Astrocyte of the spinal cord (primary cell): ENCODE measurements at regions not wholly inside any gene's neighbourhood (a gene's known extent, or its start where the extent isn't known, plus 50 kb on each side); places are given as distances from the start of the nearest gene placed in this dataset.
"Not testable (repeated sequence)": the region's sequence is repeated elsewhere in the genome, so short reads cannot be mapped to it uniquely, and the experiment has no call there.

ENCODE experiments used
- DNase-seq: peaks from one replicate; pipeline ENCODE4 v3.0.0; 2011; ENCODE audit warnings: low read depth, low spot score
- H3K4me3 ChIP-seq: 2 replicates; pipeline ENCODE4 v1.5.1; 2011; ENCODE audit warnings: low read depth, mild to moderate bottlenecking, low read length, moderate library complexity
- in situ Hi-C: cut with HindIII; loops from 2 replicates; pipeline ENCODE4 v1.10.0; 2017; ENCODE audit warnings: low sequenced_read_pairs
- TF ChIP-seq, protein P1 (sequence below): IDR thresholded peaks from 2 replicates; pipeline ENCODE4 v1.5.1; 2012; ENCODE audit warnings: low read depth, mild to moderate bottlenecking, low read length, inconsistent platforms

DNA sequence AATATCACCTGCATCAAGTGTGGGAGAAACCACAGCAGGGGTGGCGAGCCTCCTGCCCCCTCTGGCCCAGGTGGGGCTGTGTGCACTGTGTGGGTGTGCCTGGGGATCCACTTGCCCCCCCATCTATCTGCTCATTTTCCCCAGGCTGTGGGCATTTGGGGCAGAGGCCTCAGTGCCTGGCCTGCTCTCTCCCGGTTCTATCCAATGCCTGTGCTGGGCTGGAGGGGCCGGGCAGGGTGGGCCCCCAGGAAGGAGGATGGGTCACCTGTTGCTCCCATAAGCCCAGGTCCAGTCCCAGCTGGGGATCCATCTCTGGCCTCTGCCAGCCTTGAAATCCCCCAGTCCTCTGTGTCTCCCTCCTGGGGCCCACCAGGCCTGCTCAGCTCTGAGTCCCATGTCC, 105.6 kb downstream of the TMEM121 start:
- TF ChIP-seq, protein P1, sequence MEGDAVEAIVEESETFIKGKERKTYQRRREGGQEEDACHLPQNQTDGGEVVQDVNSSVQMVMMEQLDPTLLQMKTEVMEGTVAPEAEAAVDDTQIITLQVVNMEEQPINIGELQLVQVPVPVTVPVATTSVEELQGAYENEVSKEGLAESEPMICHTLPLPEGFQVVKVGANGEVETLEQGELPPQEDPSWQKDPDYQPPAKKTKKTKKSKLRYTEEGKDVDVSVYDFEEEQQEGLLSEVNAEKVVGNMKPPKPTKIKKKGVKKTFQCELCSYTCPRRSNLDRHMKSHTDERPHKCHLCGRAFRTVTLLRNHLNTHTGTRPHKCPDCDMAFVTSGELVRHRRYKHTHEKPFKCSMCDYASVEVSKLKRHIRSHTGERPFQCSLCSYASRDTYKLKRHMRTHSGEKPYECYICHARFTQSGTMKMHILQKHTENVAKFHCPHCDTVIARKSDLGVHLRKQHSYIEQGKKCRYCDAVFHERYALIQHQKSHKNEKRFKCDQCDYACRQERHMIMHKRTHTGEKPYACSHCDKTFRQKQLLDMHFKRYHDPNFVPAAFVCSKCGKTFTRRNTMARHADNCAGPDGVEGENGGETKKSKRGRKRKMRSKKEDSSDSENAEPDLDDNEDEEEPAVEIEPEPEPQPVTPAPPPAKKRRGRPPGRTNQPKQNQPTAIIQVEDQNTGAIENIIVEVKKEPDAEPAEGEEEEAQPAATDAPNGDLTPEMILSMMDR, result no peak
- H3K4me3 ChIP-seq, result no peak overlapping the region
- DNase-seq, result no peak
- in situ Hi-C loops, result no loop called here

DNA sequence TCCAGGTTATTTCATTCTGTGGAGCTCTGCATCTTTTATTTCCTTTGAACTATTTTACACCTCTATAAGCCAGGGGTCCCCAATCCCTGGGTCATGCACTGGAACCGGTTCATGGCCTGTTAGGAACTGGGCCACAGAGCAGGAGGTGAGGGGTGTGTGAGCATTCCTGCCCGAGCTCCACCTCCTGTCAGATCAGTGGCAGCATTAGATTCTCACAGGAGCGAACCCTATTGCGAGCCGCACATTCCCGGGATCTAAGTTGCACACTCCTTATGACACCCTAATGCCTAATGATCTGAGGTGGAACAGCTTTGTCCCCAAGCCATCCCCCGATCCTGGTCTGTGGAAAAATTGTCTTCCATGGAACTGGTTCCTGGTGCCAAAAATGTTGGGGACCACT, 107.2 kb downstream of the TMEM121 start:
- DNase-seq, H3K4me3 ChIP-seq, in situ Hi-C loops: not testable (repeated sequence)

DNA sequence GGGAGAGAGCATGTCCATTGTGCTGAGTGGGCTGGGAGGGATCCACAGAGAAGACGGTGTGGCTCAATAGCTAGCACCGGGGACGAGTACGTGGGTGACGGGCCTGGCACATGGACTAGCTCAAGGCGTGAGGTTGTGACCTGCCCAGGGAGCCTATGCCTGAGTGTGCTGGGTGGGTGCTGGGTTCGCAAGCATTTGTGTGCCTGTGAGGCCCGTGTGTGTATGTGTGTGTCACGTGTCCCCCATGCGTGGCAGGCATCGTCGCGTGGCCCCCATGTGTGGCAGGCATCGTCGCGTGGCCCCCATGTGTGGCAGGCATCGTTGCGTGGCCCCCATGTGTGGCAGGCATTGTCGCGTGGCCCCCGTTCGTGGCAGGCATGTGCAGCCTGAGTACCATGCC, 109.2 kb downstream of the TMEM121 start:
- no peak for DNase-seq
- TF ChIP-seq, protein P1, result no peak
- H3K4me3 ChIP-seq, result no peak overlapping the region
- in situ Hi-C loops, result no loop called here

DNA sequence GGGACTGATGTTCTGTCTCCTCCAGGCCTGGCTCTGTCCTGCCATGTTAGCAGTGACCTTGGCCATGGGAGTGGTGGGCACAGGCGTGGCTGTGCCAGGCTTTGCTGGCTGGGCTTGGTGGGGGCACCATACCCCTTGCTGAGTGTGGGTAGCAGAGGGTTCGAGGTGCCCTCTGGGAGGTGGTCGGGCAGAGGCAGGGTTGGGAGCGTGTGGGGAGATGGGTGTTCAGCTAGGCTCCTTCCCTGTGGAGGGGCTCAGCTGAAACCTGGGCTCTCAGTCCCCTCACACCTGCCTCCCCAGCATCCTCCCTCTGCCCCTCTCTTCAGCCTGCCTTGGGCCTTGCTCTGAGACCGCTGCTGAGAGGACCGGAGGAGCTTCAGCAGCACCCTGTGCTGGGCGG, 109.6 kb downstream of the TMEM121 start:
- DNase-seq, H3K4me3 ChIP-seq, in situ Hi-C loops: not testable (repeated sequence)

DNA sequence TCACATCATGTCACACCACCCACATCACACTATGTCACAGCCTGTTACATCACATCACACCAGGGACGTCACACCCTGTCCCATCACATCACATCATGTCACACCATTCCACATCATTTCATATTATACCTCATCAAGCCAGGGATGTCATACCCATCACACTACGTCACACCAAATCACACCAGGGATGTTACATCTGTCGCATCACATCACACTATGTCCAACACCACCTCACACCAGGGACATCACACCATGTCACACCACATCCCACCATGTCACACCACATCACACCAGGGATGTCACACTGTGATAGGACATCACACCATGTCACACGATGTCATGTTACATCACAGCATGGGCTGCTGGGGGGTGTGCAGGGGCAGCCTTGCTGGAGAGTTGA, 110.6 kb downstream of the TMEM121 start:
- no peak overlapping the region for H3K4me3 ChIP-seq
- in situ Hi-C loops, result no loop called here
- no peak for DNase-seq
- TF ChIP-seq, protein P1, result no peak

DNA sequence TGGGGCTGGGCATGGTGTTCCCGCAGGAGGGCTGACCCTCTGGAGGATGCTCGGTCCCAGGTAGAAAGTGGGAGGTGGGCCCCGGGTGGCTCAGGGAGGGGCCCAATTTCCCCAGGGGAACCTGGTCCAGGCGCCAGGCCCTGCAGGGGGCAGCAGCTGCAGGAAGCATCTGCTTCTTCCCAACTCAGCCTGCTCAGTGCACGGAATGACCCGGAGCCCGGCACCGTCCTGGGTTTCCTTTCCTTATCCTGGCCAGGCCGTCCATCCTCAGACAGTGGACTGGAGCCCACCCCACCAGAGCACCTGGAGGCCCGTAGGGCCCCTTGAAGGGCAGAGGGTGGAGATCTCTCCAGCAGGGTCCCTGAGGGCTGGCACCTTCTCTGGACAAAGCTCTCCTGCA, 111.0 kb downstream of the TMEM121 start:
- H3K4me3 ChIP-seq, DNase-seq, in situ Hi-C loops: not testable (repeated sequence)

DNA sequence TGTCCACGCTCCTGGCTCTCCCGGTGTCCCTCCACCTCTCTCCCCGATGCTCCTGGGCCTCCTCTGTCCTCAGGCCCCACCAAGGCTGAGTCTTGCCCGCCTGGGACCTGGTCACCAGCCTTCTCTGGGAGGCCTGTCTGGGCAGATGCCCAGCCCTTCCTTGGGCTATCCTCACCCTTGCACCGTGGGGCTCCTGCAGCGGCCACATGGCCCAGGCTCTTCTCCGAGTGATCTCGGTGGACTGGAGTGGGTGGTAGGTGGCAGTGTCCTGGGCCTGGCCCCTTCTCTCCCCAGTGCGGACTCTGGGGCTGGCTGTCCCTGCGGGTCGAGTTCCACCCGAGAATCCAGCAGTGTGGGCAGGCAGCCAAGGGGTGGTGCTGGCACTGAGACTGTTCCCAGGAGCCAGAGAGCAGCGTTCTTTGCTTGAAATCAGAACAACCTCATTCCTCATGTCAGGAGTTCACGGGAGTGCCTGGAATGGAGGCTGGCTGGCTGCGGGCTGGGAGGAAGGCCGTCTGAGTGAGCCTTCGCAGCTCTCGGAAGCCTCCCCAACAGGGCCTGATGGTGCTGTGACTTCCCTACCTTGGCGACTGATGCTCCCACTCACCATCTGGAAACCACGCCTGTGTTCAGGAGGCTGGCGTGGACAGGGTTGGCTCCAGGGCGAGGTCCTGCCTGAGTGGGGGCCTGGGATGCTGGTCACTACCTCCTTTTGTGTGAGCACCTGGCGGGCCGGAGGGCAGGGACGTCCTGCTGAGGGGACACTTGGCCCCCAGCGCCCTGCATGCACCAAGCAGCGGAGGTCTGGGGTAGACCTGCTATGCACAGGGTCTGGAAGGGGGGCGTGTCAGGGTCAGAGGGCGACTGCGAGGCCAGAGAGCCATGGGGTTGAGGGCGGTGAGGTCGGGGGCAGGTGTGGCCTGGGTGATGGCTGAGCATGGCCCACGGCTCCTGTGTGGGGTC, 113.9 kb downstream of the TMEM121 start:
- DNase-seq, in situ Hi-C loops, H3K4me3 ChIP-seq: not testable (repeated sequence)

DNA sequence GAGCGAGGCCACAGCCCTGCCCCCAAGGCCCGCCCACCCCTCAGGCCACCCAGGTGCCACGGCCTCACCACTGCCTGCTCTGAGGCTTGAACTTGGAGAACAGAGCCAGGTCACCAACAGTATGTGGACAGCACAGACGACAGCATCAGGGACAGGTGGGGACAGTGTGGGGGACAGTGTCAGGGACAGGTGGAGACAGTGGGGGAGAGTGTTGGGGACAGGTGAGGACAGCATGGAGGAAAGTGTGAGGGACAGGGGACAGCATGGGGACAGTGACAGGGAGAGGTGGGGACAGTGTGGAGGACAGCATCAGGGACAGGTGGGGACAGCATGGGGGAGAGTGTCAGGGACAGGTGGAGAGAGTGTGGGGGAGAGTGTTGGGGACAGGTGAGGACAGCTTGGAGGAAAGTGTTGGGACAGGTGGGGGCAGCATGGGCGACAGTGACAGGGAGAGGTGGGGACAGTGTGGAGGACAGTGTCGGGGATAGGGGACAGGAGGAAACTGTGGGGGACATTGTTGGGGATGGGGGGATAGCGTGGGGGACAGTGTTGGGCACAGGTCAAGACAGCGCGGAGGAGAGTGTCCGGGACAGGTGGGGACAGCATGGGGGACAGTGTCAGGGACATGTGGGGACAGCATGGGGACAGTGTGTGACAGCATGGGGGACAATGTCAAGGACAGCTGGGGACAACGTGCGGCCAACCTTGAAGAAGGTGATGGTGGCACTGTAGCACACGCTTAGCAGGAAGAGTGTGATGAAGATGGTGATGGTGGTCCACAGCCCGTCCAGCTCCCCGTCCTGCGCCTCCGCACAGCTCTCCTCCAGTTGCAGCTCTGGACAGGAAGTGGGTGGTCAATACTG, 114.9 kb downstream of the TMEM121 start:
- in situ Hi-C loops, result no loop called here
- no peak overlapping the region for H3K4me3 ChIP-seq
- TF ChIP-seq, protein P1, result no peak
- no peak for DNase-seq

DNA sequence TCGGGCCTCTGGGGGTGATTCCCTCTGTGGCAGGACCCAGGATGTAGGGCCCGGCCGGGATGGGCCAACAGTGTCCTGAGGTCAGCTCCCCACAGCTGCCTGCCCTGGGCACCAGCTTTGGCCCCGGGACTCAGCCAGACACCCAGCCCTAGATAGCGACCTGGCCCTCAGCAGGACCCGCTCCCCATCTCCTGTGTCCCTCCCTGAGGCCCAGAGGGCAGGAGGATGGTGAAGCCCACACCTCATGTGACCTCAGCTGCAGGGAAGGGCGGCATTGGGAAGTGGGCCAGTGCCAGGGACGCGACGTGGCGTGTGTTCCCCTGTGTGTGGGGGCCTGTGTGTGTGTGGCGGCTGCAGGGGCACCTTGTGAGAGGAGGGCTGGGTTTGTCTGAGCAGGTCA, 115.6 kb downstream of the TMEM121 start:
- in situ Hi-C loops, DNase-seq, H3K4me3 ChIP-seq: not testable (repeated sequence)

DNA sequence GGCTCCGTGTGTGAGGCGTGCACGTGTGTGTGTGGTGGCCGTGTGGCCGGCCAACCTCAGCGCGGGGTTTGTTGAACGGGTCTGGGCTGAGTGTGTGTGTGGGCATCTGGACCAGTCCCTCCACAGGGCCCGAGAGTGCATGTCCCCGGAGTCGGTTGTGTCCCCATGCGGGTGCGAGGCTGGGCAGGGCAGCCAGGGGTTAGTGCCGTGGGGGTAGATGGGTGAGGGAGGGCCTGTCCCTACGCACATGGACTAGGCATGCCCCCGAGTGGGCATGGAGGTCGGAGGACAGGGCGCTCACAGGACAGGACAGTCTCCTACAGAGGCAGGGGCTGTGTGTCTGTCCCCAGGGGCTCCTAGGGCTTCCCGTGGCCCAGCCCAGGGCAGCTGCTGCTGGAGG, 116.1 kb downstream of the TMEM121 start:
- in situ Hi-C loops, DNase-seq, H3K4me3 ChIP-seq: not testable (repeated sequence)

DNA sequence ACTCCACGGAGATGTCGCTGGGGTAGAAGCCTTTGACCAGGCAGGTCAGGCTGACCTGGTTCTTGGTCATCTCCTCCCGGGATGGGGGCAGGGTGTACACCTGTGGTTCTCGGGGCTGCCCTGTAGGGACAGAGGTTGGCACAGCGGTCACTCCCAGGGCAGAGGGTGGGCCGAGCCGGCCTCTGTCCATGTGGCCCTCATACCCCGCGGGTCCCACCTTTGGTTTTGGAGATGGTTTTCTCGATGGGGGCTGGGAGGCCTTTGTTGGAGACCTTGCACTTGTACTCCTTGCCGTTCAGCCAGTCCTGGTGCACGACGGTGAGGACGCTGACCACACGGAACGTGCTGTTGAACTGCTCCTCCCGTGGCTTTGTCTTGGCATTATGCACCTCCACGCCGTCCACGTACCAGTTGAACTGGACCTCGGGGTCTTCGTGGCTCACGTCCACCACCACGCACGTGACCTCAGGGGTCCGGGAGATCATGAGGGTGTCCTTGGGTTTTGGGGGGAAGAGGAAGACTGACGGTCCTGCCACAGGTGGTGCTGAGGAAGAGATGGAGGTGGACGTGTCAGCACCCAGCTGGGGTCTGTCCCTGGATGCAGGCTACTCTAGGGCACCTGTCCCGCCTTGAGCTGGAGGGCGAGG, 117.1 kb downstream of the TMEM121 start:
- DNase-seq, in situ Hi-C loops, H3K4me3 ChIP-seq: not testable (repeated sequence)

DNA sequence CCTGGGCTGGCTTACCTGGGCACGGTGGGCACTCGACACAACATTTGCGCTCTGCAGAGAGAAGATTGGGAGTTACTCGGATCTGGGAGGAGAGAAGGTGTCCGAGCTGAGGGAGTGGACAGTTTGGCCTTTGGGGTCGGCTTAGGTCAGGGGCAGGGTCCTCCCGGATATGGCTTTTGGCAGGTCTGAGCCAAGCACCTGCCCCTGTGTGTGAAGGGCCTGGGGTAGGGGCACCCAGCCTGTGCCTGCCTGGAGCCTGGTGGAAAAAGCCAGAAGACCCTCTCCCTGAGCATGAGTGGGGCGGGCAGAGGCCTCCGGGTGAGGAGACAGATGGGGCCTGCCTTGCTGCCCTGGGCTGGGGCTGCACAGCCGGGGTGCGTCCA, 117.7 kb downstream of the TMEM121 start:
- H3K4me3 ChIP-seq, DNase-seq, in situ Hi-C loops: not testable (repeated sequence)
